ENCODE measurements at regions not wholly inside any gene's neighbourhood (a gene's known extent, or its start where the extent isn't known, plus 50 kb on each side); places are given as distances from the start of the nearest gene placed in this dataset.

DNA sequence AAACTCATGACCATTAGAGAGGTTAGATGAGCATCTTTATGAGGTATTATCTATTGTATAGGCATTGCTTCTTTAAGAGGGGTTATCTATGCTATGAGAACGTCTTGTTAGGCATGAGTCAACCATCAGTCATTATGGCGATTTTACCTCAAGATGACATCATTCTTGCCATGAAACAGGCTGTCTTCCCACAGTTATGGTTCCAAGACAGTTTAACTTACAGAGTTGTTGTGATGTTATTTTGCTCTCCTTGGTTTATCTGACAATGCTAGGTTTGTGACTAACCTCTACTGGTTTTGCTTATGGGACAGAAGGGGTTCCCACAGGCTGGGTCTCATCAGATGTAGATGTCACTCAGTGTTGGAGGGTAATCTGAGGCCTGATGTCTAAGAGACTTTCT lies 1864.7 kb upstream of the ACO1 start (continued):
- TF ChIP-seq, protein P1, sequence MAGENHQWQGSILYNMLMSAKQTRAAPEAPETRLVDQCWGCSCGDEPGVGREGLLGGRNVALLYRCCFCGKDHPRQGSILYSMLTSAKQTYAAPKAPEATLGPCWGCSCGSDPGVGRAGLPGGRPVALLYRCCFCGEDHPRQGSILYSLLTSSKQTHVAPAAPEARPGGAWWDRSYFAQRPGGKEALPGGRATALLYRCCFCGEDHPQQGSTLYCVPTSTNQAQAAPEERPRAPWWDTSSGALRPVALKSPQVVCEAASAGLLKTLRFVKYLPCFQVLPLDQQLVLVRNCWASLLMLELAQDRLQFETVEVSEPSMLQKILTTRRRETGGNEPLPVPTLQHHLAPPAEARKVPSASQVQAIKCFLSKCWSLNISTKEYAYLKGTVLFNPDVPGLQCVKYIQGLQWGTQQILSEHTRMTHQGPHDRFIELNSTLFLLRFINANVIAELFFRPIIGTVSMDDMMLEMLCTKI (IDR thresholded peaks at IDR 0.05; ENCODE audit: partially characterized antibody): no peak
- no peak for TF ChIP-seq TAF1 (IDR thresholded peaks at IDR 0.05; ENCODE audit: control insufficient read depth, extremely low read depth, insufficient read depth, low read length, severe bottlenecking)

DNA sequence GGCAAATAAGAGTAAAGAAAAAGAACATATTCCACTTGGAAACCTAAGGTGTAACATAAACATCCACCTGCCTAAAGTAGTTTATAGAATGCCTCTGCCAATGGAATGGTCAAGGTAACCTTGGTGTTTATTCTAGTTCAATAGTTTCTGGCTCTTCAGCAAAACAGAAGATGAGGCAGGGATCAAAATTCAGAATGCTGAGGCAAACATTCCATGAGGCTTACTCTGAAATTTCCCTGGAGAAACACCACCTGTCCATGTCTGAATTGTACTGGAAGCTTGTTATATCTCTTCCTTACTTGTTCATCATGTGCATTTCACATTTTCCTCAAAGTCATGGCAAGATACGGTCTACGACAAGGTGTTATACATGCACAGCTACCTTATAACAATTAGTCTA lies 1862.4 kb upstream of the ACO1 start:
- Histone ChIP-seq H3K9me3 (replicated peaks; ENCODE audit: control insufficient read depth, insufficient read depth, low read depth, low read length) (no peaks in the 10 kb centered on the region), H3K4me1 (replicated peaks in 1 of 2; ENCODE audit: control insufficient read depth in 2 of 2, insufficient read depth in 2 of 2, low read length in 2 of 2) (no peaks in the 10 kb centered on the region), H4K20me1 (replicated peaks; ENCODE audit: control insufficient read depth, insufficient read depth, low read length) (no peaks in the 10 kb centered on the region), H3K4me3 (no peak overlapping the region), H3K4me2 (ENCODE audit: insufficient read depth, low read length) (no peak overlapping the region), H3K36me3 (ENCODE audit: control insufficient read depth, insufficient read depth, low read length) (no peaks in the 10 kb centered on the region), H3K27me3 (ENCODE audit: control insufficient read depth in 2 of 2, insufficient read depth in 2 of 2, low read length in 2 of 2) (no peaks in the 10 kb centered on the region), H3K27ac (ENCODE audit: extremely low read depth, low read depth, low read length) (no peak overlapping the region), H2AFZ (ENCODE audit: low read depth, low read length) (no peak overlapping the region), H3K9ac (ENCODE audit: insufficient read depth in 1 of 2, low read depth in 2 of 2, low read length in 2 of 2) (no peak overlapping the region), H3K9me1 (ENCODE audit: control insufficient read depth, insufficient read depth, low read length) (no peaks in the 10 kb centered on the region), H3K79me2 (ENCODE audit: control insufficient read depth, insufficient read depth, low read length) (no peaks in the 10 kb centered on the region)
- POLR2A ChIA-PET: no interaction called here
- FAIRE-seq (no peak), ATAC-seq (no peak), DNase-seq (ENCODE audit: extremely low read depth in 1 of 4, low spot score in 3 of 4) (no peak)
- no TSS peak for BruUV-seq (replicated peaks)
- CTCF ChIA-PET (ENCODE audit: low intra/inter-chr PET ratio): no interaction called here
- in situ Hi-C loops (cut with MboI): no loop called here
- intact Hi-C loops (cut with micrococcal nuclease): no loop called here
- no CpG with 5 or more reads among the region's 2 CpGs for WGBS (ENCODE audit: insufficient coverage, low coverage, missing lambda C conversion rate)
- TF ChIP-seq ZBTB8A (IDR thresholded peaks at IDR 0.05; ENCODE audit: partially characterized antibody): no peak
- TF ChIP-seq, protein P2, sequence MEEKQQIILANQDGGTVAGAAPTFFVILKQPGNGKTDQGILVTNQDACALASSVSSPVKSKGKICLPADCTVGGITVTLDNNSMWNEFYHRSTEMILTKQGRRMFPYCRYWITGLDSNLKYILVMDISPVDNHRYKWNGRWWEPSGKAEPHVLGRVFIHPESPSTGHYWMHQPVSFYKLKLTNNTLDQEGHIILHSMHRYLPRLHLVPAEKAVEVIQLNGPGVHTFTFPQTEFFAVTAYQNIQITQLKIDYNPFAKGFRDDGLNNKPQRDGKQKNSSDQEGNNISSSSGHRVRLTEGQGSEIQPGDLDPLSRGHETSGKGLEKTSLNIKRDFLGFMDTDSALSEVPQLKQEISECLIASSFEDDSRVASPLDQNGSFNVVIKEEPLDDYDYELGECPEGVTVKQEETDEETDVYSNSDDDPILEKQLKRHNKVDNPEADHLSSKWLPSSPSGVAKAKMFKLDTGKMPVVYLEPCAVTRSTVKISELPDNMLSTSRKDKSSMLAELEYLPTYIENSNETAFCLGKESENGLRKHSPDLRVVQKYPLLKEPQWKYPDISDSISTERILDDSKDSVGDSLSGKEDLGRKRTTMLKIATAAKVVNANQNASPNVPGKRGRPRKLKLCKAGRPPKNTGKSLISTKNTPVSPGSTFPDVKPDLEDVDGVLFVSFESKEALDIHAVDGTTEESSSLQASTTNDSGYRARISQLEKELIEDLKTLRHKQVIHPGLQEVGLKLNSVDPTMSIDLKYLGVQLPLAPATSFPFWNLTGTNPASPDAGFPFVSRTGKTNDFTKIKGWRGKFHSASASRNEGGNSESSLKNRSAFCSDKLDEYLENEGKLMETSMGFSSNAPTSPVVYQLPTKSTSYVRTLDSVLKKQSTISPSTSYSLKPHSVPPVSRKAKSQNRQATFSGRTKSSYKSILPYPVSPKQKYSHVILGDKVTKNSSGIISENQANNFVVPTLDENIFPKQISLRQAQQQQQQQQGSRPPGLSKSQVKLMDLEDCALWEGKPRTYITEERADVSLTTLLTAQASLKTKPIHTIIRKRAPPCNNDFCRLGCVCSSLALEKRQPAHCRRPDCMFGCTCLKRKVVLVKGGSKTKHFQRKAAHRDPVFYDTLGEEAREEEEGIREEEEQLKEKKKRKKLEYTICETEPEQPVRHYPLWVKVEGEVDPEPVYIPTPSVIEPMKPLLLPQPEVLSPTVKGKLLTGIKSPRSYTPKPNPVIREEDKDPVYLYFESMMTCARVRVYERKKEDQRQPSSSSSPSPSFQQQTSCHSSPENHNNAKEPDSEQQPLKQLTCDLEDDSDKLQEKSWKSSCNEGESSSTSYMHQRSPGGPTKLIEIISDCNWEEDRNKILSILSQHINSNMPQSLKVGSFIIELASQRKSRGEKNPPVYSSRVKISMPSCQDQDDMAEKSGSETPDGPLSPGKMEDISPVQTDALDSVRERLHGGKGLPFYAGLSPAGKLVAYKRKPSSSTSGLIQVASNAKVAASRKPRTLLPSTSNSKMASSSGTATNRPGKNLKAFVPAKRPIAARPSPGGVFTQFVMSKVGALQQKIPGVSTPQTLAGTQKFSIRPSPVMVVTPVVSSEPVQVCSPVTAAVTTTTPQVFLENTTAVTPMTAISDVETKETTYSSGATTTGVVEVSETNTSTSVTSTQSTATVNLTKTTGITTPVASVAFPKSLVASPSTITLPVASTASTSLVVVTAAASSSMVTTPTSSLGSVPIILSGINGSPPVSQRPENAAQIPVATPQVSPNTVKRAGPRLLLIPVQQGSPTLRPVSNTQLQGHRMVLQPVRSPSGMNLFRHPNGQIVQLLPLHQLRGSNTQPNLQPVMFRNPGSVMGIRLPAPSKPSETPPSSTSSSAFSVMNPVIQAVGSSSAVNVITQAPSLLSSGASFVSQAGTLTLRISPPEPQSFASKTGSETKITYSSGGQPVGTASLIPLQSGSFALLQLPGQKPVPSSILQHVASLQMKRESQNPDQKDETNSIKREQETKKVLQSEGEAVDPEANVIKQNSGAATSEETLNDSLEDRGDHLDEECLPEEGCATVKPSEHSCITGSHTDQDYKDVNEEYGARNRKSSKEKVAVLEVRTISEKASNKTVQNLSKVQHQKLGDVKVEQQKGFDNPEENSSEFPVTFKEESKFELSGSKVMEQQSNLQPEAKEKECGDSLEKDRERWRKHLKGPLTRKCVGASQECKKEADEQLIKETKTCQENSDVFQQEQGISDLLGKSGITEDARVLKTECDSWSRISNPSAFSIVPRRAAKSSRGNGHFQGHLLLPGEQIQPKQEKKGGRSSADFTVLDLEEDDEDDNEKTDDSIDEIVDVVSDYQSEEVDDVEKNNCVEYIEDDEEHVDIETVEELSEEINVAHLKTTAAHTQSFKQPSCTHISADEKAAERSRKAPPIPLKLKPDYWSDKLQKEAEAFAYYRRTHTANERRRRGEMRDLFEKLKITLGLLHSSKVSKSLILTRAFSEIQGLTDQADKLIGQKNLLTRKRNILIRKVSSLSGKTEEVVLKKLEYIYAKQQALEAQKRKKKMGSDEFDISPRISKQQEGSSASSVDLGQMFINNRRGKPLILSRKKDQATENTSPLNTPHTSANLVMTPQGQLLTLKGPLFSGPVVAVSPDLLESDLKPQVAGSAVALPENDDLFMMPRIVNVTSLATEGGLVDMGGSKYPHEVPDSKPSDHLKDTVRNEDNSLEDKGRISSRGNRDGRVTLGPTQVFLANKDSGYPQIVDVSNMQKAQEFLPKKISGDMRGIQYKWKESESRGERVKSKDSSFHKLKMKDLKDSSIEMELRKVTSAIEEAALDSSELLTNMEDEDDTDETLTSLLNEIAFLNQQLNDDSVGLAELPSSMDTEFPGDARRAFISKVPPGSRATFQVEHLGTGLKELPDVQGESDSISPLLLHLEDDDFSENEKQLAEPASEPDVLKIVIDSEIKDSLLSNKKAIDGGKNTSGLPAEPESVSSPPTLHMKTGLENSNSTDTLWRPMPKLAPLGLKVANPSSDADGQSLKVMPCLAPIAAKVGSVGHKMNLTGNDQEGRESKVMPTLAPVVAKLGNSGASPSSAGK (IDR thresholded peaks at IDR 0.05): no peak
- no peak for TF ChIP-seq DACH1 (IDR thresholded peaks at IDR 0.05; ENCODE audit: partially characterized antibody)
- TF ChIP-seq SETDB1 (IDR thresholded peaks at IDR 0.05; ENCODE audit: low read length): no peak
- no peak for TF ChIP-seq SMARCE1 (IDR thresholded peaks at IDR 0.05)
- TF ChIP-seq SREBF1 (IDR thresholded peaks at IDR 0.05; ENCODE audit: borderline replicate concordance, low read depth, low read length): no peak

All from K562 (cell line).